Fibroblast of pulmonary artery (primary cell): ENCODE measurements at regions not wholly inside any gene's neighbourhood (a gene's known extent, or its start where the extent isn't known, plus 50 kb on each side); places are given as distances from the start of the nearest gene placed in this dataset.
"Not testable (repeated sequence)": the region's sequence is repeated elsewhere in the genome, so short reads cannot be mapped to it uniquely, and the experiment has no call there.

Experiments used
- DNase-seq: peaks from one replicate; pipeline ENCODE4 v3.0.0-alpha.2; 2010; ENCODE audit warnings: low read depth
- H3K4me3 ChIP-seq: replicated peaks from 2 replicates; pipeline ENCODE4 v1.5.1; 2011; ENCODE audit warnings: low read depth, mild to moderate bottlenecking, control low read depth, low read length, moderate library complexity
- CTCF ChIP-seq: IDR thresholded peaks from 2 replicates; pipeline ENCODE4 v1.5.1; 2011; ENCODE audit warnings: mild to moderate bottlenecking, control low read depth, low read length, inconsistent platforms; ENCODE audit errors: missing control alignments

GRCh38 chr11:97072420-97072819, 682.6 kb downstream of the JRKL start:
- DNase-seq = no peak

GRCh38 chr11:97076666-97077065, 686.9 kb downstream of the JRKL start:
- DNase-seq, H3K4me3 ChIP-seq: not testable (repeated sequence)

More at GRCh38 chr11:97072420-97072819, 682.6 kb downstream of the JRKL start:
- TF ChIP-seq CTCF = no peak
- no peak overlapping the region for H3K4me3 ChIP-seq

GRCh38 chr11:97078443-97078842, 688.6 kb downstream of the JRKL start:
- DNase-seq = no peak

GRCh38 chr11:97079244-97079643, 689.4 kb downstream of the JRKL start:
- DNase-seq = no peak
- H3K4me3 ChIP-seq = no peak overlapping the region
- TF ChIP-seq CTCF = no peak

More at GRCh38 chr11:97078443-97078842, 688.6 kb downstream of the JRKL start:
- TF ChIP-seq CTCF = no peak
- no peak overlapping the region for H3K4me3 ChIP-seq

- DNase-seq = no peak
- no peak for TF ChIP-seq CTCF
- H3K4me3 ChIP-seq = no peak overlapping the region
These were observed 697.6 kb downstream of the JRKL start for GRCh38 chr11:97087419-97087818.

GRCh38 chr11:97092823-97093222, 703.0 kb downstream of the JRKL start:
- H3K4me3 ChIP-seq = no peak overlapping the region
- no peak for DNase-seq
- no peak for TF ChIP-seq CTCF

GRCh38 chr11:97102180-97102579, 712.4 kb downstream of the JRKL start:
- H3K4me3 ChIP-seq, DNase-seq: not testable (repeated sequence)

GRCh38 chr11:97107604-97108003, 717.8 kb downstream of the JRKL start:
- no peak for DNase-seq

More at GRCh38 chr11:97107604-97108003, 717.8 kb downstream of the JRKL start:
- H3K4me3 ChIP-seq = no peak overlapping the region
- no peak for TF ChIP-seq CTCF
